HL-60 (cell line): ENCODE measurements at regions not wholly inside any gene's neighbourhood (a gene's known extent, or its start where the extent isn't known, plus 50 kb on each side); places are given as distances from the start of the nearest gene placed in this dataset.

Source experiments
- DNase-seq, 2 experiments: peaks; one replicate each; pipeline ENCODE4 v3.0.0-alpha.2; 2010 to 2020; ENCODE audit warnings: low read depth in 1 of 2, low spot score in 1 of 2
- H3K27ac ChIP-seq: fragments of 250-450 bp; sonication (Bioruptor Pico); replicated peaks from 2 replicates; pipeline ENCODE4 v1.5.1; 2020; ENCODE audit warnings: mild to moderate bottlenecking, moderate library complexity
- H3K27me3 ChIP-seq: fragments of 250-450 bp; sonication (Bioruptor Pico); 2 replicates; pipeline ENCODE4 v1.5.1; 2021; ENCODE audit warnings: mild to moderate bottlenecking, moderate library complexity; ENCODE audit not compliant: insufficient read depth, poor library complexity, severe bottlenecking
- H3K4me3 ChIP-seq: replicated peaks from 2 replicates; pipeline ENCODE4 v1.5.1; 2011; ENCODE audit warnings: mild to moderate bottlenecking, control low read depth, low read length; ENCODE audit not compliant: insufficient read depth
- CTCF ChIP-seq: IDR thresholded peaks from one replicate; pipeline ENCODE4 v1.5.1; 2011; ENCODE audit warnings: low read length, control low read depth, inconsistent platforms; ENCODE audit not compliant: insufficient read depth
- GABPA ChIP-seq: IDR thresholded peaks from 2 replicates; pipeline ENCODE4 v1.6.1; 2012; ENCODE audit warnings: low read depth
- POLR2AphosphoS5 ChIP-seq: IDR thresholded peaks from 2 replicates; pipeline ENCODE4 v1.6.1; 2012; ENCODE audit warnings: low read depth
- REST ChIP-seq: IDR thresholded peaks from 2 replicates; pipeline ENCODE4 v1.6.1; 2012; ENCODE audit warnings: low read depth; ENCODE audit not compliant: insufficient replicate concordance
- SPI1 ChIP-seq: IDR thresholded peaks from 2 replicates; pipeline ENCODE4 v1.6.1; 2012; ENCODE audit warnings: low read depth, mild to moderate bottlenecking, borderline replicate concordance

- Histone ChIP-seq H3K27ac (no peak overlapping the region), H3K27me3 (no peaks in the 10 kb centered on the region), H3K4me3 (no peak overlapping the region)
- no peak for DNase-seq
- TF ChIP-seq GABPA (no peak), SPI1 (no peak), REST (no peak), CTCF (no peak), POLR2AphosphoS5 (no peak)
Measured at GRCh38 chr11:70578371-70578770, 180.0 kb downstream of the CTTN start.

- TF ChIP-seq CTCF, result no peak
- no peak for TF ChIP-seq GABPA
- TF ChIP-seq REST, result no peak
- TF ChIP-seq POLR2AphosphoS5, result no peak
- no peak for TF ChIP-seq SPI1
- H3K27me3 ChIP-seq, result no peaks in the 10 kb centered on the region
- no peak for DNase-seq
- no peak overlapping the region for H3K27ac ChIP-seq
- H3K4me3 ChIP-seq, result no peak overlapping the region
Measured at GRCh38 chr11:70578831-70579230, 180.5 kb downstream of the CTTN start.

GRCh38 chr11:70579316-70579955, 181.1 kb downstream of the CTTN start:
- TF ChIP-seq SPI1 (no peak), POLR2AphosphoS5 (no peak), REST (no peak), CTCF (no peak), GABPA (no peak)
- no peaks in the 10 kb centered on the region for H3K27me3 ChIP-seq
- DNase-seq, result no peak
- H3K27ac ChIP-seq, result no peak overlapping the region
- no peak overlapping the region for H3K4me3 ChIP-seq
